ENCODE measurements at regions not wholly inside any gene's neighbourhood (a gene's known extent, or its start where the extent isn't known, plus 50 kb on each side); places are given as distances from the start of the nearest gene placed in this dataset.
"Not testable (repeated sequence)": the region's sequence is repeated elsewhere in the genome, so short reads cannot be mapped to it uniquely, and the experiment has no call there.

DNA sequence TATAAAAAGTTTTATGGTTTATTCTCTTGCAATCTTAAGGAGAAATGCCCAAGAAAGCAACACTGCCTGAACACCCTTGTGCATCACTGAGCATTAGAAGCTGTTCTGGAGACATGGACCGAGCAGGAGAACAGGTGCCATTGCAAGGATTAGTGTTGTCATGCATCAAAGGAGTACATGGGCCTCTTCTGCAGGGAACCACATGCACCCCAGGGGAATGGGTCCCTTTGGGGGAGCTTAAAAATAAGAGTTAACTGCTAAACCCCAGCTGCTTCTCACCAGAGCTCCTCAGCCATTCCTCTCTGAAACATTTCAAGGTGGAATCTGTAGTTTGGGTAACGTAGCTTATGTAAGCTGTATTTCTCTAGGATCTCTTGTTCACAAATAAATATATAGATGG lies 353.0 kb upstream of the SLC7A11 start:
- intact Hi-C loops (cut with DNase I), result no loop called here
- TF ChIP-seq POLR2AphosphoS5 (IDR thresholded peaks at IDR 0.05) (no peak), POLR2A (IDR thresholded peaks at IDR 0.05; ENCODE audit: low read depth) (no peak), EP300 (IDR thresholded peaks at IDR 0.05) (no peak)
- TF ChIP-seq, protein P1, sequence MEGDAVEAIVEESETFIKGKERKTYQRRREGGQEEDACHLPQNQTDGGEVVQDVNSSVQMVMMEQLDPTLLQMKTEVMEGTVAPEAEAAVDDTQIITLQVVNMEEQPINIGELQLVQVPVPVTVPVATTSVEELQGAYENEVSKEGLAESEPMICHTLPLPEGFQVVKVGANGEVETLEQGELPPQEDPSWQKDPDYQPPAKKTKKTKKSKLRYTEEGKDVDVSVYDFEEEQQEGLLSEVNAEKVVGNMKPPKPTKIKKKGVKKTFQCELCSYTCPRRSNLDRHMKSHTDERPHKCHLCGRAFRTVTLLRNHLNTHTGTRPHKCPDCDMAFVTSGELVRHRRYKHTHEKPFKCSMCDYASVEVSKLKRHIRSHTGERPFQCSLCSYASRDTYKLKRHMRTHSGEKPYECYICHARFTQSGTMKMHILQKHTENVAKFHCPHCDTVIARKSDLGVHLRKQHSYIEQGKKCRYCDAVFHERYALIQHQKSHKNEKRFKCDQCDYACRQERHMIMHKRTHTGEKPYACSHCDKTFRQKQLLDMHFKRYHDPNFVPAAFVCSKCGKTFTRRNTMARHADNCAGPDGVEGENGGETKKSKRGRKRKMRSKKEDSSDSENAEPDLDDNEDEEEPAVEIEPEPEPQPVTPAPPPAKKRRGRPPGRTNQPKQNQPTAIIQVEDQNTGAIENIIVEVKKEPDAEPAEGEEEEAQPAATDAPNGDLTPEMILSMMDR (IDR thresholded peaks at IDR 0.05), result no peak
- 89% methylated on average over 2 of the region's 2 CpGs for WGBS
- peaks cover 14 to 34% (median 25%) of the 10 kb centered on the region in 4 donors for H3K4me1 ChIP-seq
- H3K27me3 ChIP-seq, result no peaks in the 10 kb centered on the region
- peak overlapping the region in 3 of 4 donors; percentile 32 to 61 (median 49) for H3K27ac ChIP-seq (replicated peaks in 1 of 4)
- H3K4me3 ChIP-seq, result no peak overlapping the region
- H3K36me3 ChIP-seq, result no peaks in the 10 kb centered on the region
- no peaks in the 10 kb centered on the region for H3K9me3 ChIP-seq
- DNase-seq (ENCODE audit: extremely low spot score), result no peak

DNA sequence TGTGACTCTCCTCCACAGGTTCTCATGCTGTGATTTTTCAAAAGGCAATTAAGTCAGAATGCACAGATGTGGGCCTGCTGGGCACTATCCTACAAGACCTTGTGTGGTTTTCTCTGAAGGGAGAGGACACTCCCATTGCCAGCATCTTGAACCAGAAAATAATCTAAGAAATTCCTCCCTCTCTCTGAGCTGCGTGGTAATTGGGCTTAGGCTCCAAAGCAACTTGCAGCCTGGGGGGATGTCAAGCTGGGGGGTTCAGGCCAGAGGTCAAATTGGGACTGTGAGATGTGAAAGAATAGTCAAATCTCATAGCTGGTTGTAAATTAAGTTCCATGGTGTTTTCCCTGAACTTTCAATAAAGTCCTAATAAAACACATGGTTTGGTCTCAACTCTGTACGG lies 350.6 kb upstream of the SLC7A11 start:
- Histone ChIP-seq H3K27ac (replicated peaks in 1 of 4) (no peak overlapping the region), H3K4me3 (no peak overlapping the region), H3K9me3 (no peaks in the 10 kb centered on the region), H3K27me3 (no peaks in the 10 kb centered on the region), H3K36me3 (no peaks in the 10 kb centered on the region), H3K4me1 (peaks cover 9 to 25% (median 22%) of the 10 kb centered on the region in 4 donors)
- WGBS, result 78% methylated on average over 2 of the region's 2 CpGs
- intact Hi-C loops (cut with DNase I), result no loop called here
- no peak for TF ChIP-seq POLR2A (IDR thresholded peaks at IDR 0.05; ENCODE audit: low read depth)
- TF ChIP-seq EP300 (IDR thresholded peaks at IDR 0.05), result no peak
- no peak for TF ChIP-seq POLR2AphosphoS5 (IDR thresholded peaks at IDR 0.05)
- TF ChIP-seq, protein P1 (IDR thresholded peaks at IDR 0.05), result no peak
- DNase-seq (ENCODE audit: extremely low spot score), result no peak

DNA sequence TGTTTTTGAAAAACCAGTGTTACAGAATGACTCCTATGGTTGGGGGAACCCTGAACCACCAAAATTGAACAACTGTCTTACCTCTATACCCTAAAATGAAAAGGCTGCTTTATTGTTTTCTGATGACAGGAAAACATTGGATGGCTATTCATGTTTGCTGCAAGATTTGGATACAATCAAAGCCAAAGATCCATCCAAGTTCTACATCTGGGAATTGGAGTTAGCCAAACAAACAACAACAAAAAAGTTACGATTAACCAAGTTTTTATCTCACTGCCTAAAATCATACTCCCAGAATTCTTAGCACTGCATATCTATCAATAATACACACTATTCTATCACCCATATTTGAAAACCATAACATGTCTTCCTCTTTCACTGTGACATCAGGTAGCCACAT lies 349.7 kb upstream of the SLC7A11 start:
- intact Hi-C loops (cut with DNase I), result no loop called here
- no peak for DNase-seq (ENCODE audit: extremely low spot score)
- no peak overlapping the region for H3K27ac ChIP-seq (replicated peaks in 1 of 4)
- H3K27me3 ChIP-seq, result no peaks in the 10 kb centered on the region
- H3K4me1 ChIP-seq, result peaks cover 6 to 18% (median 16%) of the 10 kb centered on the region in 4 donors
- H3K9me3 ChIP-seq, result no peaks in the 10 kb centered on the region
- WGBS, result 43% methylated on average over 1 of the region's 1 CpG
- no peak overlapping the region for H3K4me3 ChIP-seq
- H3K36me3 ChIP-seq, result no peaks in the 10 kb centered on the region
- TF ChIP-seq EP300 (IDR thresholded peaks at IDR 0.05), result no peak
- TF ChIP-seq POLR2A (IDR thresholded peaks at IDR 0.05; ENCODE audit: low read depth), result no peak
- TF ChIP-seq POLR2AphosphoS5 (IDR thresholded peaks at IDR 0.05), result no peak

DNA sequence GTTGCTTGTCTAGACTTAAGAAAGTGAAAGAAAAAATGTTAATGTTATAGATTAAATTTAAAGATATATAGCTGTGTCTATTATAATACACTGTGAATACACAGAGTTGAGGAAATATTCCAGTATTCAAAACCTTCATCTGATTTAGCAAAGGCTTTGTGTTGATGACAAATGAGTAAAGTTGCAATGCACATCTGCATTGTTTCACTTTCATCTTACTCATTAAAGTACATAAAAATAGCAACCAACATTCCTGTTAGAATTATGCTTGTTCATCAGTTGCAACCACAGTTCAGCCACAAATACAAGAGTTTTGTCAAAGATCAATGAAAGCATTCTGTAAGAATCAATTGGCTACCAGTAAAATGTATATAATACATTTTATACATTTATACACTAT lies 346.4 kb upstream of the SLC7A11 start:
- Histone ChIP-seq H3K36me3 (no peaks in the 10 kb centered on the region), H3K9me3 (no peaks in the 10 kb centered on the region), H3K4me1 (no peaks in the 10 kb centered on the region), H3K27me3 (no peaks in the 10 kb centered on the region), H3K4me3 (no peak overlapping the region), H3K27ac (replicated peaks in 1 of 4) (no peak overlapping the region)
- intact Hi-C loops (cut with DNase I), result no loop called here
- no peak for DNase-seq (ENCODE audit: extremely low spot score)
- TF ChIP-seq POLR2AphosphoS5 (IDR thresholded peaks at IDR 0.05) (no peak), POLR2A (IDR thresholded peaks at IDR 0.05; ENCODE audit: low read depth) (no peak), EP300 (IDR thresholded peaks at IDR 0.05) (no peak)
- TF ChIP-seq, protein P1 (IDR thresholded peaks at IDR 0.05), result no peak

DNA sequence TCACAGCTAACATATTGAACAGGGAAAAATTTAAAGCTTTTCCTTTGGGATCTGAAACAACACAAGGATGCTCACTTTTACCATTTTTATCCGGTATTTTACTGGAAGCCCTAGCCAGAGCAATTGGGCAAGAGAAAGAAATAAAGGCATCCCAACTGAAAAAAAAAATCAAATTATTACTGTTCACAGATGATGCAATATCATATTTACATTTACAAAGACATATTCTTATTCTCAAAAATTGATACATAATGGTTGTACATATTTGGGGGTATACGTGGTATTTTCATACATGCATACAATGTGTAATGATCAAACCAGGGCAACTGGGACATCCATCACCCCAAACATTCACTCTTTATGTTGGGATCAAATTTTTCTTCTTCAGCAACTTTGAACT lies 337.0 kb upstream of the SLC7A11 start:
- TF ChIP-seq EP300 (IDR thresholded peaks at IDR 0.05) (no peak), POLR2AphosphoS5 (IDR thresholded peaks at IDR 0.05) (no peak), POLR2A (IDR thresholded peaks at IDR 0.05; ENCODE audit: low read depth) (no peak)
- TF ChIP-seq, protein P1 (IDR thresholded peaks at IDR 0.05), result no peak
- Histone ChIP-seq H3K27me3 (no peaks in the 10 kb centered on the region), H3K9me3 (peaks cover 0 to 32% (median 23%) of the 10 kb centered on the region in 4 donors), H3K36me3 (no peaks in the 10 kb centered on the region), H3K4me3 (no peak overlapping the region), H3K27ac (replicated peaks in 1 of 4) (no peak overlapping the region), H3K4me1 (no peaks in the 10 kb centered on the region)
- WGBS, result 98% methylated on average over 2 of the region's 2 CpGs
- no peak for DNase-seq (ENCODE audit: extremely low spot score)
- intact Hi-C loops (cut with DNase I), result no loop called here

DNA sequence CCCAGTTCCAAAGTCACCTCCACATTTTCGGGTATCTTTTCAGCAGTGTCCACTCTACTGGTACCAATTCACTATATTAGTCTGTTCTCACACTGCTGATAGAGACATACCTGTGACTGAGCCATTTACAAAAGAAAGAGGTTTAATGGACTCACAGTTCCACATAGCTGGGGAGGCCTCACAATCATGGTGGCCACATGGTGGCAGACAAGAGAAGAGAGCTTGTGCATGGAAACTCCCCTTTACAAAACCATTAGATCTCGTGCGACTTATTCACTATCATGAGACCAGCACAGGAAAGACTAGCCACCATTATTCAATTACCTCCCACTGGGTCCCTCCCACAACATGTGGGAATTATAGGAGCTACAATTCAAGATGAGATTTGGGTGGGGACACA lies 335.7 kb upstream of the SLC7A11 start:
- H3K4me3 ChIP-seq; DNase-seq (ENCODE audit: extremely low spot score); H3K27me3 ChIP-seq; H3K36me3 ChIP-seq; H3K27ac ChIP-seq (replicated peaks in 1 of 4); intact Hi-C loops (cut with DNase I): not testable (repeated sequence)
- Histone ChIP-seq H3K4me1 (peaks cover 0 to 13% (median 6%) of the 10 kb centered on the region in 4 donors), H3K9me3 (peaks cover 0 to 32% (median 23%) of the 10 kb centered on the region in 4 donors)
- 94% methylated on average over 3 of the region's 3 CpGs for WGBS

Data from esophagus muscularis mucosa (tissue), 4 donors.